ENCODE measurements at regions not wholly inside any gene's neighbourhood (a gene's known extent, or its start where the extent isn't known, plus 50 kb on each side); places are given as distances from the start of the nearest gene placed in this dataset.

DNA sequence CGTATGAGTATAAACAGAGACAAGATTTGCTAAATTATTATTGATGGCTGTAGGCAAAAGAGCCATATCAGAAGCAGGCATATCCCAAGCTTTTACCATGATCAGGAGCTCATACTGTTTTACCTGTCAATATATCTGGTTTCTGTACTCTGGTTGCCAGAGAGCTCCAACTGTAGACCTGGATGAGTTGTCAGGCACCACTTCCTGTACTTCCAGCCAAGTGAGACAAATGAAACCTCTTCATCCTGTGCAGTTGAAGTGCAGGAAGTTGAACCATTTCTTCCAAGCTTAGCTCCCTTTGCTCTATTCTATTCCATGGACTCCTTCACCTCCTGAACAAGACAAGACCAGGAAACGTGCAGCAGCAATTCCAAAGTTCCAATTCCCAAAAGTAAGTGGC is 115.6 kb downstream of the ZNF281 start:
- TF ChIP-seq, protein P1, sequence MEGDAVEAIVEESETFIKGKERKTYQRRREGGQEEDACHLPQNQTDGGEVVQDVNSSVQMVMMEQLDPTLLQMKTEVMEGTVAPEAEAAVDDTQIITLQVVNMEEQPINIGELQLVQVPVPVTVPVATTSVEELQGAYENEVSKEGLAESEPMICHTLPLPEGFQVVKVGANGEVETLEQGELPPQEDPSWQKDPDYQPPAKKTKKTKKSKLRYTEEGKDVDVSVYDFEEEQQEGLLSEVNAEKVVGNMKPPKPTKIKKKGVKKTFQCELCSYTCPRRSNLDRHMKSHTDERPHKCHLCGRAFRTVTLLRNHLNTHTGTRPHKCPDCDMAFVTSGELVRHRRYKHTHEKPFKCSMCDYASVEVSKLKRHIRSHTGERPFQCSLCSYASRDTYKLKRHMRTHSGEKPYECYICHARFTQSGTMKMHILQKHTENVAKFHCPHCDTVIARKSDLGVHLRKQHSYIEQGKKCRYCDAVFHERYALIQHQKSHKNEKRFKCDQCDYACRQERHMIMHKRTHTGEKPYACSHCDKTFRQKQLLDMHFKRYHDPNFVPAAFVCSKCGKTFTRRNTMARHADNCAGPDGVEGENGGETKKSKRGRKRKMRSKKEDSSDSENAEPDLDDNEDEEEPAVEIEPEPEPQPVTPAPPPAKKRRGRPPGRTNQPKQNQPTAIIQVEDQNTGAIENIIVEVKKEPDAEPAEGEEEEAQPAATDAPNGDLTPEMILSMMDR (IDR thresholded peaks at IDR 0.05), result no peak
- TF ChIP-seq POLR2A (IDR thresholded peaks at IDR 0.05) (no peak), POLR2AphosphoS5 (IDR thresholded peaks at IDR 0.05) (no peak)
